ENCODE measurements at regions not wholly inside any gene's neighbourhood (a gene's known extent, or its start where the extent isn't known, plus 50 kb on each side); places are given as distances from the start of the nearest gene placed in this dataset.
A peak's percentile ranks its signal among the peaks of the same experiment; 100 is the strongest.
"Not testable (repeated sequence)": the region's sequence is repeated elsewhere in the genome, so short reads cannot be mapped to it uniquely, and the experiment has no call there.

GRCh38 chr14:61149896-61150295 lies 131.2 kb downstream of the TMEM30B start:
- Histone ChIP-seq H3K27me3 (ENCODE audit: control insufficient read depth in 2 of 2, insufficient read depth in 2 of 2, low read length in 2 of 2) (no peaks in the 10 kb centered on the region), H3K9me3 (ENCODE audit: control insufficient read depth in 2 of 2, low read length in 2 of 2) (no peaks in the 10 kb centered on the region), H3K4me1 (ENCODE audit: control insufficient read depth in 2 of 2, insufficient read depth in 2 of 2, low read length in 2 of 2) (no peaks in the 10 kb centered on the region), H3K27ac (ENCODE audit: low read depth in 2 of 2, low read length in 2 of 2) (no peak overlapping the region), H3K9ac (ENCODE audit: low read depth in 1 of 2, low read length in 2 of 2) (no peak overlapping the region), H3K36me3 (ENCODE audit: control insufficient read depth in 2 of 2, insufficient read depth in 2 of 2, low read length in 2 of 2) (no peaks in the 10 kb centered on the region), H3K4me3 (ENCODE audit: low read length in 2 of 2) (no peak overlapping the region)

GRCh38 chr14:61148742-61149350 lies 132.3 kb downstream of the TMEM30B start:
- H3K36me3 ChIP-seq (ENCODE audit: control insufficient read depth in 2 of 2, insufficient read depth in 2 of 2, low read length in 2 of 2) = no peaks in the 10 kb centered on the region
- no peak overlapping the region for H3K4me3 ChIP-seq (ENCODE audit: low read length in 2 of 2)
- no peaks in the 10 kb centered on the region for H3K27me3 ChIP-seq (ENCODE audit: control insufficient read depth in 2 of 2, insufficient read depth in 2 of 2, low read length in 2 of 2)
- H3K4me1 ChIP-seq (ENCODE audit: control insufficient read depth in 2 of 2, insufficient read depth in 2 of 2, low read length in 2 of 2) = no peaks in the 10 kb centered on the region
- no peak overlapping the region for H3K9ac ChIP-seq (ENCODE audit: low read depth in 1 of 2, low read length in 2 of 2)
- no peak overlapping the region for H3K27ac ChIP-seq (ENCODE audit: low read depth in 2 of 2, low read length in 2 of 2)
- H3K9me3 ChIP-seq (ENCODE audit: control insufficient read depth in 2 of 2, low read length in 2 of 2) = no peaks in the 10 kb centered on the region

- Histone ChIP-seq H3K9me3 (ENCODE audit: control insufficient read depth in 2 of 2, low read length in 2 of 2) (no peaks in the 10 kb centered on the region), H3K4me1 (ENCODE audit: control insufficient read depth in 2 of 2, insufficient read depth in 2 of 2, low read length in 2 of 2) (no peaks in the 10 kb centered on the region), H3K4me3 (ENCODE audit: low read length in 2 of 2) (no peak overlapping the region), H3K36me3 (ENCODE audit: control insufficient read depth in 2 of 2, insufficient read depth in 2 of 2, low read length in 2 of 2) (no peaks in the 10 kb centered on the region), H3K27me3 (ENCODE audit: control insufficient read depth in 2 of 2, insufficient read depth in 2 of 2, low read length in 2 of 2) (no peaks in the 10 kb centered on the region), H3K27ac (ENCODE audit: low read depth in 2 of 2, low read length in 2 of 2) (no peak overlapping the region), H3K9ac (ENCODE audit: low read depth in 1 of 2, low read length in 2 of 2) (no peak overlapping the region)
These were observed 133.1 kb downstream of the TMEM30B start for GRCh38 chr14:61147831-61148549.

- no peak overlapping the region for H3K9ac ChIP-seq (ENCODE audit: low read depth in 1 of 2, low read length in 2 of 2)
- no peak overlapping the region for H3K4me3 ChIP-seq (ENCODE audit: low read length in 2 of 2)
- H3K27ac ChIP-seq (ENCODE audit: low read depth in 2 of 2, low read length in 2 of 2) = no peak overlapping the region
- H3K9me3 ChIP-seq (ENCODE audit: control insufficient read depth in 2 of 2, low read length in 2 of 2) = no peaks in the 10 kb centered on the region
- no peaks in the 10 kb centered on the region for H3K27me3 ChIP-seq (ENCODE audit: control insufficient read depth in 2 of 2, insufficient read depth in 2 of 2, low read length in 2 of 2)
- no peaks in the 10 kb centered on the region for H3K4me1 ChIP-seq (ENCODE audit: control insufficient read depth in 2 of 2, insufficient read depth in 2 of 2, low read length in 2 of 2)
- H3K36me3 ChIP-seq (ENCODE audit: control insufficient read depth in 2 of 2, insufficient read depth in 2 of 2, low read length in 2 of 2) = no peaks in the 10 kb centered on the region
These were observed 133.7 kb downstream of the TMEM30B start for GRCh38 chr14:61147381-61147821.

- no peaks in the 10 kb centered on the region for H3K4me1 ChIP-seq (ENCODE audit: control insufficient read depth in 2 of 2, insufficient read depth in 2 of 2, low read length in 2 of 2)
- H3K27me3 ChIP-seq (ENCODE audit: control insufficient read depth in 2 of 2, insufficient read depth in 2 of 2, low read length in 2 of 2) = no peaks in the 10 kb centered on the region
- H3K9ac ChIP-seq (ENCODE audit: low read depth in 1 of 2, low read length in 2 of 2) = no peak overlapping the region
- H3K9me3 ChIP-seq (ENCODE audit: control insufficient read depth in 2 of 2, low read length in 2 of 2) = no peaks in the 10 kb centered on the region
- H3K4me3 ChIP-seq (ENCODE audit: low read length in 2 of 2) = no peak overlapping the region
- H3K27ac ChIP-seq (ENCODE audit: low read depth in 2 of 2, low read length in 2 of 2) = no peak overlapping the region
- H3K36me3 ChIP-seq (ENCODE audit: control insufficient read depth in 2 of 2, insufficient read depth in 2 of 2, low read length in 2 of 2) = no peaks in the 10 kb centered on the region
These were observed 134.2 kb downstream of the TMEM30B start for GRCh38 chr14:61146899-61147298.

GRCh38 chr14:61145903-61146481 lies 135.1 kb downstream of the TMEM30B start:
- H3K4me1 ChIP-seq (ENCODE audit: control insufficient read depth in 2 of 2, insufficient read depth in 2 of 2, low read length in 2 of 2) = no peaks in the 10 kb centered on the region
- H3K36me3 ChIP-seq (ENCODE audit: control insufficient read depth in 2 of 2, insufficient read depth in 2 of 2, low read length in 2 of 2) = no peaks in the 10 kb centered on the region
- no peak overlapping the region for H3K9ac ChIP-seq (ENCODE audit: low read depth in 1 of 2, low read length in 2 of 2)
- peak overlapping the region; percentile 12 to 28 for H3K27ac ChIP-seq (ENCODE audit: low read depth in 2 of 2, low read length in 2 of 2)
- H3K9me3 ChIP-seq (ENCODE audit: control insufficient read depth in 2 of 2, low read length in 2 of 2) = no peaks in the 10 kb centered on the region
- no peak overlapping the region for H3K4me3 ChIP-seq (ENCODE audit: low read length in 2 of 2)
- no peaks in the 10 kb centered on the region for H3K27me3 ChIP-seq (ENCODE audit: control insufficient read depth in 2 of 2, insufficient read depth in 2 of 2, low read length in 2 of 2)

GRCh38 chr14:61145034-61145902 lies 135.9 kb downstream of the TMEM30B start:
- no peaks in the 10 kb centered on the region for H3K36me3 ChIP-seq (ENCODE audit: control insufficient read depth in 2 of 2, insufficient read depth in 2 of 2, low read length in 2 of 2)
- no peaks in the 10 kb centered on the region for H3K9me3 ChIP-seq (ENCODE audit: control insufficient read depth in 2 of 2, low read length in 2 of 2)
- no peak overlapping the region for H3K4me3 ChIP-seq (ENCODE audit: low read length in 2 of 2)
- no peaks in the 10 kb centered on the region for H3K4me1 ChIP-seq (ENCODE audit: control insufficient read depth in 2 of 2, insufficient read depth in 2 of 2, low read length in 2 of 2)
- H3K27me3 ChIP-seq (ENCODE audit: control insufficient read depth in 2 of 2, insufficient read depth in 2 of 2, low read length in 2 of 2) = no peaks in the 10 kb centered on the region
- H3K9ac ChIP-seq (ENCODE audit: low read depth in 1 of 2, low read length in 2 of 2) = no peak overlapping the region
- peak overlapping the region; percentile 12 to 28 for H3K27ac ChIP-seq (ENCODE audit: low read depth in 2 of 2, low read length in 2 of 2)

- H3K9ac ChIP-seq (ENCODE audit: low read depth in 1 of 2, low read length in 2 of 2); H3K27ac ChIP-seq (ENCODE audit: low read depth in 2 of 2, low read length in 2 of 2); H3K4me3 ChIP-seq (ENCODE audit: low read length in 2 of 2); H3K4me1 ChIP-seq (ENCODE audit: control insufficient read depth in 2 of 2, insufficient read depth in 2 of 2, low read length in 2 of 2); H3K36me3 ChIP-seq (ENCODE audit: control insufficient read depth in 2 of 2, insufficient read depth in 2 of 2, low read length in 2 of 2); H3K9me3 ChIP-seq (ENCODE audit: control insufficient read depth in 2 of 2, low read length in 2 of 2); H3K27me3 ChIP-seq (ENCODE audit: control insufficient read depth in 2 of 2, insufficient read depth in 2 of 2, low read length in 2 of 2): not testable (repeated sequence)
These were observed 136.8 kb downstream of the TMEM30B start for GRCh38 chr14:61144117-61145033.

- Histone ChIP-seq H3K9ac (ENCODE audit: low read depth in 1 of 2, low read length in 2 of 2) (no peak overlapping the region), H3K27ac (ENCODE audit: low read depth in 2 of 2, low read length in 2 of 2) (no peak overlapping the region), H3K36me3 (ENCODE audit: control insufficient read depth in 2 of 2, insufficient read depth in 2 of 2, low read length in 2 of 2) (no peaks in the 10 kb centered on the region), H3K4me1 (ENCODE audit: control insufficient read depth in 2 of 2, insufficient read depth in 2 of 2, low read length in 2 of 2) (no peaks in the 10 kb centered on the region), H3K4me3 (ENCODE audit: low read length in 2 of 2) (no peak overlapping the region), H3K27me3 (ENCODE audit: control insufficient read depth in 2 of 2, insufficient read depth in 2 of 2, low read length in 2 of 2) (no peaks in the 10 kb centered on the region), H3K9me3 (ENCODE audit: control insufficient read depth in 2 of 2, low read length in 2 of 2) (no peaks in the 10 kb centered on the region)
These were observed 140.3 kb downstream of the TMEM30B start for GRCh38 chr14:61140872-61141271.

Measured in mucosa of rectum (tissue), 2 donors.